ENCODE measurements at regions not wholly inside any gene's neighbourhood (a gene's known extent, or its start where the extent isn't known, plus 50 kb on each side); places are given as distances from the start of the nearest gene placed in this dataset.
A peak's percentile ranks its signal among the peaks of the same experiment; 100 is the strongest.
"Not testable (repeated sequence)": the region's sequence is repeated elsewhere in the genome, so short reads cannot be mapped to it uniquely, and the experiment has no call there.

DNA sequence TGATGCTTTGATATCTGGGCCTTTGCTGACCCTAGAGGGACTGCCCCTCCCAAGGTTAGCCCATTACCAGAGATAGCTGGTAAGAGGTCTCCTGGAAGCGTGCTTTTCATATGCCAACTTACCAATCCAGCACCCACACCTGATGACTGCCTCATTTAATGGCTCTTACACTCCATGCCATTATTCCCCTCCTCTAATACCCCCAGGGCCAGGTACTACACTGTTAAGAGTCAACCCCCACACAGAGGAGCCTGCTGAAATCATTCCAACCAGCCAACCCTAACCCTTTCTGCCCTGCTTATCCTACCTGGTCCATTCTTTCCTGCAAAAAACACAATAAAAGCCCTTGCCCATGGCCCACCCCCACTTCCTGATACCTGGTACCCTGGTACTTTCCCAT, 736.8 kb upstream of the SLC35B3 start:
- DNase-seq (ENCODE audit: low spot score): no peak

DNA sequence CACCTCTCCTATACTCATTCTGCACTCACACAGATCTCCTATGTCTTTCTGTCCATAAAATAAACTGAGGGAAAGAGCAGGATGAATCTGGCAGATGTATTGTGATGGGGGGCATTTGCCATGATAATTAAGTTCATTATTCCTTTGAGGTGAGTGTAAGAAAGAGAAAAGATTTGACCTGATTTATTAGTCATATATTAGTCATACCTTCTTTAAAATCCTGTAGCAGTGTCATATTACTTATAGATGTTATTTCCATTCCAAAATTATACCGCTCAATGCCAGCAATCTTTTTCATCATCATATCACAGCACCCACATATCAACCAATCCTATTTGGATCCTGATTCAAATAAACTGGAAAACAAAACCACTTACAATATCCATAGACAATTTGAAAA, 733.3 kb upstream of the SLC35B3 start:
- DNase-seq (ENCODE audit: low spot score): no peak

DNA sequence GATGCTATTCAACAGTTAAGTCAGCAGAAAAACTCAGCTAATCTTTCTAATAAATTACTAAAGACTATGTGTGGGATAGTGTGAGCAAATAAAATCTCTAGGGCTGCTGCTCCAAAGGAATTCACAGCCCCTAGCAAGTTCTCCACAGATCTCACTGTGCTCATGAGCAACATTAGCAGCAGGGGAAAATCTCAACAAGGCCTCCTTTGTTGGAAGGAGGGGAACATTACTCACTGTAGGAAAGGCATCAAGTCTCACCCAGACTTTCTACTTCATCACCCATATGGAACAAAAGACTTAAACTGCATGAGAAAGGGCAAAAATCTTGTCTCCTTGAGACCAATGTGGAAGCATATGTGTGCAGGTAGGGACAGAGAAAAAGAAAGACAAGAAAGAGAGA, 726.4 kb upstream of the SLC35B3 start:
- DNase-seq (ENCODE audit: low spot score): no peak

DNA sequence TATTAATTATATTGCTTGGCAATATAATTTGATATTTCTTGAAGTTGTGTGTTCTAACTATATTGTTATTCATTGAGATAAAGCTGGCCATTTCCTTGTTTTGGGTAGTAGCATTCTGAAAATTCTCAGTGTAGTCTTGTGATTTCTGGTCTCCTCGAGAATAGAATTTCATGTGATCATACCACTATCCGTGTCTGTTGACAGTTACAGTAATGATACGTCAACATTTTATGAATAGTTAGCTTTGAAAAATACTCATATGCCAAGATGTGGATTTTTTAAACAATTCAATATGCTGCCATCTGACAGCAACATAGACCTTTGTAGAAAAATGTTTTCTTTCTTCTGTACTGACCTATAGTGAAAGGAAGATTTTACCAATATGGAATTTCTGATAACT, 723.7 kb upstream of the SLC35B3 start:
- DNase-seq (ENCODE audit: low spot score): no peak

DNA sequence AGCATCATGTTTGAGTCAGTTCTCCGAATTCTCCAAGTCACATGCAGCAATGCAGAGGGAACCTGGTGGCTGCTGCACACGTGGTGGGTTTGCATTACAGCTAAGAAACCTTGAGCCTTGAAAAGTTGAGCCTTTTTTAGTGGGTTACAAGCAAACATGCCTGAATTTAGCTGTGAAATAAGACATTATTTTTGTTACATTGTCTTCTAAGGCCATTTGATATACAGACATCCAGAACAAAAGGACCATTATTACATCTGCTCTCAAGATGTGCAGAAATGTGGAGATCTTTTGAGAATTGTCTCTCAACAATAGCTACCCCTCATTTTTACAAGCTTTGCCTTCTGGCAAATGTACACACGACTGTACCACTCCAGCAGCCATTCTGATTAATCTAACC, 720.5 kb upstream of the SLC35B3 start:
- no peak for DNase-seq (ENCODE audit: low spot score)

DNA sequence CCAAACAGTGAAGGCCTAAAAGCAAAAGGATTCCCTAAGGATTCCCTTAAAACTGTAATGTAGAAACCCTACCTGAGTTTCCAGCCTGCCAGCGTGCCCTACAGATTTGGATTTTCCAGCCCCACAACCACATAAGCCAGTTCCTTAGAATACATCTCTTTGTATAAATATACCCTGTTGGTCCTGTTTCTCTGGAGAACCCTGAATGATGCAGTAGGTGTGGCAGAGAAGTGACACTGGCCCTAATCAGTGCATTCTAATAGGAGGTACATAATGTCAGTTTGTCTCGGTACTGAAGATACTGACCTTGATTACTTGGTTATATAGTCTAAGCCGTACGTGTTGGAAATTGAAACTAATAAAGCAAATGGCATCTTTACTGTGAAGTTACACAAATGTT, 707.8 kb upstream of the SLC35B3 start:
- no peak for DNase-seq (ENCODE audit: low spot score)

DNA sequence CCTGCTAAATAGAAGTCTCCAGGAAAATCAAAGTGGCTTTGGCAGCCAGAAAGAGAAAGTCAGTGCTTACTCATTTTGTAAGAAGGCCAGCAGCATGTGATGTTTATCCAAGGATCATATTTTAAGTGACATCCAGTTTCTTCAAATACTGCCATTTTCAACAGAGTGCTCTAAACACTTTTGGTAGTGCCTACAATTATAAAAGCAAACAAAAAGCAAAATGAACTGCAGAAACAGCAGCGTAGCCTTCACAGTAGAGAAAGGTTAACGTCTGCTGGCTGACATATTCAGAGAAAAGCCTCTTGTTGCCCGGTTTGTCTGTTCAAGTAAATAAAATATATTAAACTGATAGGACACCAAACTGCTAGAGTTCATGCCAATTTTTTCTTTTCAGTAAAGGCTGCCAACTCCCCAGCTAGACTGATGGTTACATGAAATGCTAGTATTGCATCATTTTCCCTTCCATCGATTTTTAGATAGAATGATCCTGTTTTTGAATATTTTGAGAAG, 705.7 kb upstream of the SLC35B3 start:
- no peak for DNase-seq (ENCODE audit: low spot score)

DNA sequence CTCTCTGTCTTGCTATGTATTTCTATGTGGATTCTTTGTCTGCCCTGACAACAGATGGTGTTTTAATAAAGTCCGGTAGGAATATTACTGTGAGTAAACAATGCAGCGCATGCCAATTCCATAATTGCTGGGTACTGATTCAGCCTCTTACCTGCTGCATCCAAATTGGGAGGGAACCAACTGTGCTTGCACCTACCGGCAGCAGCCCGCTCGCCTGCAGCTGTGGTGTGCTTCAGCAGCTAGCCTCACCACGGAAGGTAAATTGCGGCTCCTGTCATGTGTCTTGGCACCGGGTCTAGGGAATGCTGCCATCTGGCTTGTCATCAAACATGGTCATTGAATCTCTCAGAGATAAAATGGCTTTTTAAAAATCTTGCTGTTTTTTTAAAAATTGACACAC, 704.8 kb upstream of the SLC35B3 start:
- peak; percentile 38 for DNase-seq (ENCODE audit: low spot score)

DNA sequence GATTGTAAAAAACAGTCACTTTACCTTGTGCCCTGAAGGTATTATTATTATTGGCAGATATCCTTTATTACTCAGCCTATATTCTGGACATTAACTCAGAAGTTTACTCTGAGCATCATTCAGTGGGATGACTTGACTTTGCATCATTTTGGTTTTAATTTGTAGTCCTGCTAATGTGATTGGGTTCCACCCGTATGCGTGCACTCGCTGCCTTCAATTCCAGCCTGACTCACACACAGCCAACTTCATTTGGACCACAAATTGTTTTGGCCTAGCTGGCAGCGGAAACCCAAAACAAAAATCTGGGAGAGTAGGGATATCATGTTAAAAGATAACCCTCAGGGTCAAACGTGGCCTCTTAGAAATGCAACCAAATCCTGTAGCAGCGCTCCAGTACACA, 704.4 kb upstream of the SLC35B3 start:
- no peak for DNase-seq (ENCODE audit: low spot score)

DNA sequence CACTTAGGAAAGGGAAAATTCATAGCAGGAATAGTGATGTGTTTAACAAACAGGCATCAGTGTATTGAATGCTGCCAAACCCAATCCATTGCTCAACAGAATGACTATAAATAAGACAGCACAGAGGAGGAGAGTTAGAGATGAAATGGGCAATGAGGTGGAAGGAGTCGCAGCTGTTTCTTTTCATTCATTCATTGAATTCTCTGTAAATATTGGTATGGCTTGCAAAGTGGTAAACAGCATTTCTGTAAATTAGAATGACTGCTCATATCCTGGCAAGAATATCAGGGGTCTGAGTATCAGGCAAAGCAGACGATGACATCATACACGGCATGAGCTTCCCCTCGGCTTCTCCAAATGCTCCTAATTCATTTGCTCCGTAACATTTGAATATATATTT, 703.6 kb upstream of the SLC35B3 start:
- no peak for DNase-seq (ENCODE audit: low spot score)

DNA sequence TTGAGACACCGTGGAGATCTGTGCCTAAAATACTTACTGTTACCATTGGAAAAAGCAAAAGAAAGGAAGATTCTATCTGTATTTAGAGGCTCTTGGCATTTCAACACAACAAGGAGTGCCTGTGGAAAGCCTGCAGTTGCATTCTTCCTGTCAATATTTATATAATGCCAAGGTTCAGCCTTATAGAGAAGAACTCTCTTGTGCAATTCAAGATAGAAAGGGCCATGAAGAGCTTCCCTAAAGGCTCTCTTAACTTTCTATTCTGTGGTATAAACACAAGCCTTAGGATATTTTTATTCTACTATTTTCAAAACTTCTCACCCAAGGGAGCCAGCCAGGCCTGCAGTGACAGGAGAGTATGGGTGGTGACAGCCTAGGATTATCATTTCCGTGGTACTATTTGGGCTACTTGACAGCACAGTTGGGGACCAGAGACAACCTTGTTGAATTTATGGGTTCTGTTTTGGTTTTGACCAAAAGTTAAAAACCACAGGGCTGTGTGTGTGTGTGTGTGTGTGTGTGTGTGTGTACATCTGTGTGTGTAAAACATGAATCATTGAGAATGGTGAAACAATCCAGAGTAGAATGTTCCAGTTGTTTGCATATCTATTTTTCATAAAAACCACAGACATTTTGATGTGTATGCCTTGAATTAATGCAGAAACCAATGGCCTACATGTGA, 700.9 kb upstream of the SLC35B3 start:
- no peak for DNase-seq (ENCODE audit: low spot score)

DNA sequence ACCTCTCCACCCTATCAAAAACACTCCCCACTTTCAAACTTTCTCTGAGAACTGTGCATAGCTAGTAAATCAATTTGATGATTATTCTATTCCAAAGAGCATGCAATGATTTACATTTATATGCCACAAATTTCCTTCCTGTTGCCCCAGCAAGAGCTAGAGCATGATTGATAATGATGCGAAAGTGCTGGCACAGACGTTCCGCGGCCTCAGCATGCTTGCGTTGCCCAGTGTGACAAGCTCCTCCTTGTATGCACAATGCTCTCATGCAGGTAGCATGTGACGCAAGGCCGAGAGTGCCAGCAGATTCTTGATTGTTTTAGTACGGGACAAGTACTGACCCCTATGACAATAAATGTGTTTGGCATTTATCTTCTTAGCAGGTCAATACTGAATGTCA, 696.3 kb upstream of the SLC35B3 start:
- no peak for DNase-seq (ENCODE audit: low spot score)

DNA sequence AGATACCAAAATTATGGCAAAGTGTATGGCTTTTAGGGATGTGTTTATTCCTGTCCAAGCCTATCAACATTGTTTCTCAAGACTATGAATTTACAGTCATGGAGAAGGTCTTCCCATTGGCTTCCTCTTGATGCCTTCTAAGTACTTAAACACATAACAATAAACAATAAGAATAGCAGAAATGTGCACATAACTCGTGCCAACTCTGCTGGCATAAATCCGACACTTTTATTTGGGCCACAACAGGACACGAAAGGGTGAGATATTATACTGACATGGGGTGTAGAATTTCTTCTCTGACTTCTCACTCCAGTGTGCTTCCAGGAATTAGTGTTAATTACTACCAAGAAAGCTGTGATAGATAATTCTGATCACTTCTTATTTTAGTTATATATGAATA, 695.9 kb upstream of the SLC35B3 start:
- no peak for DNase-seq (ENCODE audit: low spot score)

DNA sequence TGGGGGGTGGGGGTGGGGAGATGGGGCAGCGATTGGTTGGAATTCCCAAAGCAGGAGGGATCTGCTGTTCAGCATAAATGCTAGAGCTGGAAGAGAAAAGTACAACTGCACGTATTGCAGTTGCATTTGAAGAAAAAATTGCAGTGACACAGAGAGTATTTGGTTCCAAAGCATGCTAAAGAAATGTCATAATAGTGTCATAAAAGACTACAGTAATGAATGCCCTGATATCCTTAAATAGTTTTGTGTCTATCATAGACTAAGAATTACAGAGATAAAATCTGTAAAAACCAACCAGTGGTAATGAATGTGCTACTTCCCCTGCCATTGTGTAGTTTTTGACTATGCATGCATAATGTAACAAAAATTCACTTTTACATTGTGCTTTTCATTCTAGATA, 693.6 kb upstream of the SLC35B3 start:
- DNase-seq (ENCODE audit: low spot score): no peak

DNA sequence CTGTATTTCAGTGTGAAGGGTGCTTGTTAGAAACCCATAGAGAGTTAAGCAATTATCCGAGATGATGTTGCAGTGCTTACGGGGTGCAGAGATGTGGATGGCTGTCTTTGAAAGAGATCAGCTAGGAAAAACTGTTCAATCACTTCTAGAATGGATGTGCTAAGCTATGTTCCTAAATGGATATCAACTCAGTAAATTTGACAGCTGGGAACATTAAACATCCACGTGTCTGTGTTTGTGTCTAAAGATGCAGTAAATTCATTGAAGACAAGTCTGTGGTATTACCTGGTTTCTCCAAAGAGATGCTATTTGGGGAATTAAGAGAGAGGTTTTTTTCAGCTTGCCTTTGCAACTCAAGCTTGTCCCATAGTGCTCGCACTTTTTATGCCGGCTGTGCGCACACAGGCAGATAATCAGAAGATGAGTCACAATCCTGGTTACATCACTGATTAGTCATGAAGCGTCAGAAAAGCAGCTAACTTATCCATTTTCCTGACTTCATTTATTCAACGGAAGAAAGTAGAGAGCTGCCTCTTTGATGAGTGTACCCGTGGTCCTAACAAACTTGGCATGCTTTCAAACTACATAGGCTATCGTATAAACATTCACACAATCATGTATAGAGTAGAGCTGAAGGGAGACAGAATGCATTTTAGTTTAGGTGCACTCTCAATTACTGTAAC, 691.7 kb upstream of the SLC35B3 start:
- DNase-seq (ENCODE audit: low spot score): no peak

DNA sequence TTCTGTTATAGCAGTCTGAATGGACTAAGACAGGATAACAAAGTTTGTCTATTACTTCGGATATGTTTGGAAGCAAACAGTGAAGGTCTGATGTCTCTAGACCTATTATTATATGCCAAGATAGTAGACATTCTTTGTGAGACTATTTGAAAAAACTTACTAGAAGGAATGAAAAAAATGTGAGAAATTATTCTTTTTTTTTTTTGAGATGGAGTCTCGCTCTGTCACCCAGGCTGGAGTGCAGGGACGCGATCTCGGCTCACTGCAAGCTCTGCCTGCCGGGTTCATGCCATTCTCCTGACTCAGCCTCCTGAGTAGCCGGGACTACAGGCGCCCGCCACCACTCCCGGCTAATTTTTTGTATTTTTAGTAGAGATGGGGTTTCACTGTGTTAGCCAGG, 690.7 kb upstream of the SLC35B3 start:
- not testable (repeated sequence) for DNase-seq (ENCODE audit: low spot score)

DNA sequence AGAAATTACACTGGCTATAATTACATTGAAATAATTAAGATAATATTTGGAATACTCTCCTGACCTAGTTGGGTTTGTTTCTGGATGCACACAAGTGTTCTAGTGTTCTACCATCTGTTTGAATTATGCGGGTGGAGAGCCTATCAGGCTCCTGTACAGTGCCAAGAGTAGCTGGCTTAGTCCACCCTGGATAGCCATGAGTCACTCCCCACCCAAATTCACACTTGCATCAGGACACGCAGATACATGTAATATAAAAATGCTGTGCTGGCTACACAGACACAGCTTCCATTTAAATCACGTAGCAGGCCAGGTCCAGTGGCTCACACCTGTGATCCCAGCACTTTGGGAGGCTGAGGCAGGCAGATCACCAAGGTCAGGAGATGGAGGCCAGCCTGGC, 686.2 kb upstream of the SLC35B3 start:
- no peak for DNase-seq (ENCODE audit: low spot score)

DNA sequence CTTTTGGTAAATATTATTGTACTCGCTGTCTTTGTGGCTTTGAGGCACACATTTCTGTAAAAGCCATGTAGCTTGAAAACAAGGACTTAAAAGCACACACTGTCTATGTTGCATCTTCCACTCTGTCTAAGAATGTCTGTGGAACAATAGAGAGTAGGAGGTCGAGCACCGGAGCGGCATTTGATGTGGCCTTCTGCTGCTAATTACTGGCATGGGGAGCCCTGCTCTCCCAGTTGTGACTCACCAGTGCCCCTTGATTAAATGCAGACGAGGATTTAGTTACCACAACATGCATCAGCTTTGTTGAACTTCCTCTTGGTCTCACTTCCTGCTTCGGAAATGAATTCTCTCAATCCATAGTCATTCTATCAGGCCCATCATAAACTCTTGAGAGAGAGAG, 680.7 kb upstream of the SLC35B3 start:
- no peak for DNase-seq (ENCODE audit: low spot score)

DNA sequence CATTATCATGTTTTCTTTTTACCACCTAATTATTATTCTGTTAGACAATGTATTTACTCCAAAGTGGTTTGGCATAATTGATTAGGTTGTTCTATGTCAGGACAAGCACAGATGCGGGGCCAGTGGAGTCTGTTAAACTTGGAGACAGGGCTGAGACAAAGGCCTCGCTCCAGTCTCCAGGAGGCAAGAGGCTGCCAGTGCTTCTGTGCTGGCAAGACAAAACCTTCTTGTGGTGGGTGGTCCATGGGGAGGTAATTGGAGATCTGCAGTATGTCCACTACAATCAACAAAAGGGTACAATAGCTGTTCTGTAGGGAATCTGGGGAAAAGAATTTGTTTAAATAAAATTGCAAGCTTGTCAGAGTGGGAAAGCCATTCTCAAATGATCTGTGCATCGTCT, 677.2 kb upstream of the SLC35B3 start:
- DNase-seq (ENCODE audit: low spot score): no peak

DNA sequence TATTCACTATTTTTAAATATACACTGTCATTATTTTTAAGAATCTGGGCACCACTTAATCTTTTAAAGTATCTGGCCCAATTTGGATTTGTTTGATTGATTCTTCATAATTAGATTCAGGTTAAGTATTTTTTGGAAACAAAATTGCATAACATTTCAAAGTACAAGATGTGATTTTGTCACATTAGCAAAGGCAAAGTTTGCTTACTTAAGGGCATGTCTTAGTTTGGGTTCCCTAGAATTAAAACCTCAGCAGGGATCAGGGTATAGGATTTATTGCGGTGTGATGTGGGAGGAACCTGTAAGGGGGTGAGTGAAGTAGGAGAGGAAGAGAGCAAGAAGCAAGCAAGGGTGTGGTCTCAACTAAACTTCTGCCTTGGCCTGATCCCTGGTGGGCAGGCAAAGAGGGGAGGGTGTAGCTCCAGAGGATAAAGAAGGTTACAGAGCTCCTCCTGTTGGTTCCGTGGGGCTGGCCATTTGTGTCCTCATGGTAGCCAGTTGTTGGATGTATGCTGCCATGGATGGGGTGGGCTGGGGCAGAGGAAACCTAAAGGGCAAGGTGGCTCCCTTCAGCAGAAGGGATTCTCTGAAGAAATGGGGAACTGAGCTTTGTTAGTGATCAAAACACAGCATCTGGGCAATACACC, 668.7 kb upstream of the SLC35B3 start:
- DNase-seq (ENCODE audit: low spot score): no peak

DNA sequence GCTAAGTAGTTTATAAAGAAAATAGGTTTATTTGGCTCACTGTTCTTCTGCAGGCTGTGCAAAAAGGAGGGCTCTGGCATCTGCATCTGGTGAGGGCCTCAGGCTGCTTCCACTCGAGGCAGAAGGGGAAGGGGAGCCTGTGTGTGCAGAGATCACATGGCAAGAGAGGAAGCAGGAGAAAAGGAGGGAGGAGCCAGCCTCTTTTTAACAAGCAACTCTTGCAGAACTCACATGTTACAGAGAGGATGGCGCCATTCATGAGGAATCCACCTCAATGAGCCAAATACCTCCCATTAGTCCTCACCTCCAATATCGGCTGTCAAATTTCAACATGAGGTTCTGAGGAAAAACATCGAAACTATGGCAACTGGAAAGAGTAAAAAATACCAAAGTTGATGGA, 666.6 kb upstream of the SLC35B3 start:
- no peak for DNase-seq (ENCODE audit: low spot score)

DNA sequence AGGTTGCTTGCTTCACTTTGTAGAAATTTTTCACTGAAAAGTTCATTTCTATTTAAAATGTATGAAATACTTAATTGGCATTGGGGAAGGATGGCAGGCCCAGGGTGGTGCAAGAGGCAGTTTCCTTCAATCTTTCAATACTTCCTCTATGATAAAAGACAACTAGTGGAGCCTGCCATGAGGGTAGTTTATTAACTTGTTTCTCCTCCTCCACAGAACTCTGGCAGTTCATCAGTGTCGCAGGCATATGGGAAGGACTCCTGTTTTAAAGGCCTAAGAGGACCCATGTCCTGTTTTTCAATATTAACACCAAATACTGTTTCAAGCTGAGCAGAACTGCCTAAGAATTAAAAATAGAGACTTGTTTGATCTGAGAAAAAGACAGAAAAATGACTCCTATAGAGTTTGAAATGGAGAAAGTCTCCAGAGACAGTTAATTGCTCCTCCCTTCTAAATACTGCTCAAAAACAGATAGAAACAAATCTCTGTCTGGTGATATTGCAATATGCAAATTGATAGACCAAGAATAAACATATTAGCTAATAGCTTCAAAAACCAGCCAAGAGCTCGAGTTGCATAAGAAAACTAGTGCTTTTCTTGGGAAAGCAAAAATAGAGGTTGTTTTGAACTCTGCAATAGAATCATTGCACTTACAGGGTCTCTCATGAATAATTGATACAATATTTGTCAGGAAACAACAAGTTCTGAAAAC, 665.7 kb upstream of the SLC35B3 start:
- no peak for DNase-seq (ENCODE audit: low spot score)

DNA sequence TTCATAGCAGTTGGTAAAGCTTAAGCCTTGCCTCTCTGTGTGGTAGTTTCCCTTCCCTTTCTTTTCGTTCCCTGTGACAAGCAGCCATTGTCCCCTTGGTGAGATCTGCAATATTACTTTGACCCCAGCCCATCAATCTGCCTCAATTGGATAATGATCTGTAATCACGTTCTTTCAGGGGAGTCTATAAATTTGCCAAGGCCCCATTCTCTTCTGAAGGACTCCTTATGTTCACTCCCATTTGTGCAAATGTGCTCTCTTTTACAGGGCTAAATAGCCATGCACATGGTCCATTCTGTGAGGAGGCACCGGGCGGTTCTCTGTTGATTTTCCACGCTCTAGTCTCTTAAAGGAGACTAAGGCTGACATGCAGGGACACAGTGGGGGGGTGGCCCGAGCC, 660.4 kb upstream of the SLC35B3 start:
- DNase-seq (ENCODE audit: low spot score): no peak

All from D341Med (cell line).